ENCODE measurements at regions not wholly inside any gene's neighbourhood (a gene's known extent, or its start where the extent isn't known, plus 50 kb on each side); places are given as distances from the start of the nearest gene placed in this dataset.

- no peak for DNase-seq (ENCODE audit: low read depth, low spot score)
- Mint-ChIP-seq H3K9me3 (no peaks in the 10 kb centered on the region), H3K4me3 (no peak overlapping the region), H3K27me3 (ENCODE audit: low read depth) (no peaks in the 10 kb centered on the region), H3K4me1 (peaks cover 48% of the 10 kb centered on the region), H3K27ac (ENCODE audit: unreplicated experiment) (peak overlapping the region; percentile 81), H3K36me3 (ENCODE audit: low read depth) (no peaks in the 10 kb centered on the region)
- no peak for TF ChIP-seq CTCF (conservative IDR thresholded peaks at IDR 0.05)
Observed at GRCh38 chr5:125190232-125191087, 444.0 kb upstream of the ZNF608 start.

GRCh38 chr5:125194883-125195282, 448.4 kb upstream of the ZNF608 start:
- Mint-ChIP-seq H3K27me3 (ENCODE audit: low read depth) (no peaks in the 10 kb centered on the region), H3K4me3 (no peak overlapping the region), H3K9me3 (no peaks in the 10 kb centered on the region), H3K4me1 (peaks cover 61% of the 10 kb centered on the region), H3K36me3 (ENCODE audit: low read depth) (no peaks in the 10 kb centered on the region), H3K27ac (ENCODE audit: unreplicated experiment) (no peak overlapping the region)
- no peak for DNase-seq (ENCODE audit: low read depth, low spot score)
- TF ChIP-seq CTCF (conservative IDR thresholded peaks at IDR 0.05), result no peak

- no peak for TF ChIP-seq CTCF (conservative IDR thresholded peaks at IDR 0.05)
Observed at GRCh38 chr5:125196481-125197111, 450.2 kb upstream of the ZNF608 start.

GRCh38 chr5:125197321-125197720, 450.9 kb upstream of the ZNF608 start:
- Mint-ChIP-seq H3K4me3 (no peak overlapping the region), H3K9me3 (no peaks in the 10 kb centered on the region), H3K27me3 (ENCODE audit: low read depth) (no peaks in the 10 kb centered on the region), H3K27ac (ENCODE audit: unreplicated experiment) (no peak overlapping the region), H3K4me1 (peaks cover 64% of the 10 kb centered on the region), H3K36me3 (ENCODE audit: low read depth) (no peaks in the 10 kb centered on the region)
- no peak for TF ChIP-seq CTCF (conservative IDR thresholded peaks at IDR 0.05)
- no peak for DNase-seq (ENCODE audit: low read depth, low spot score)

More at GRCh38 chr5:125196481-125197111, 450.2 kb upstream of the ZNF608 start:
- no peak overlapping the region for H3K4me3 Mint-ChIP-seq
- no peaks in the 10 kb centered on the region for H3K9me3 Mint-ChIP-seq
- no peaks in the 10 kb centered on the region for H3K27me3 Mint-ChIP-seq (ENCODE audit: low read depth)
- no peak for DNase-seq (ENCODE audit: low read depth, low spot score)
- H3K27ac Mint-ChIP-seq (ENCODE audit: unreplicated experiment), result peak overlapping the region; percentile 85
- H3K36me3 Mint-ChIP-seq (ENCODE audit: low read depth), result no peaks in the 10 kb centered on the region
- peaks cover 61% of the 10 kb centered on the region for H3K4me1 Mint-ChIP-seq

- Mint-ChIP-seq H3K9me3 (no peaks in the 10 kb centered on the region), H3K27ac (ENCODE audit: unreplicated experiment) (no peak overlapping the region), H3K4me1 (peaks cover 73% of the 10 kb centered on the region), H3K36me3 (ENCODE audit: low read depth) (no peaks in the 10 kb centered on the region), H3K27me3 (ENCODE audit: low read depth) (no peaks in the 10 kb centered on the region), H3K4me3 (peak overlapping the region; percentile 45)
- peak; percentile 27 for DNase-seq (ENCODE audit: low read depth, low spot score)
- TF ChIP-seq CTCF (conservative IDR thresholded peaks at IDR 0.05), result no peak
Observed at GRCh38 chr5:125198270-125198974, 452.0 kb upstream of the ZNF608 start.

Measured in neural crest cell (in vitro differentiated cells).